Neural crest cell (in vitro differentiated cells): ENCODE measurements at regions not wholly inside any gene's neighbourhood (a gene's known extent, or its start where the extent isn't known, plus 50 kb on each side); places are given as distances from the start of the nearest gene placed in this dataset.

Experiments used
- DNase-seq: peaks from one replicate; pipeline ENCODE4 v3.0.0; 2021; ENCODE audit warnings: low read depth, mixed read lengths, low spot score
- H3K27ac Mint-ChIP-seq: one replicate; pipeline ENCODE4 v1.8.0; 2021; ENCODE audit warnings: mild to moderate bottlenecking, mixed read lengths; ENCODE audit not compliant: unreplicated experiment
- H3K27me3 Mint-ChIP-seq: 2 replicates; pipeline ENCODE4 v1.8.0; 2021; ENCODE audit warnings: low read depth, mild to moderate bottlenecking, mixed read lengths
- H3K36me3 Mint-ChIP-seq: 2 replicates; pipeline ENCODE4 v1.8.0; 2021; ENCODE audit warnings: low read depth, mild to moderate bottlenecking, mixed read lengths
- H3K4me1 Mint-ChIP-seq: 2 replicates; pipeline ENCODE4 v1.8.0; 2021; ENCODE audit warnings: mixed read lengths
- H3K4me3 Mint-ChIP-seq: one replicate; pipeline ENCODE4 v1.8.0; 2021; ENCODE audit warnings: mild to moderate bottlenecking, mixed read lengths
- H3K9me3 Mint-ChIP-seq: 2 replicates; pipeline ENCODE4 v1.8.0; 2021; ENCODE audit warnings: mixed read lengths
- CTCF ChIP-seq: fragments of 200-600 bp; sonication (generic); conservative IDR thresholded peaks from 2 replicates; pipeline ENCODE4 v1.5.0; 2021; ENCODE audit warnings: antibody characterized with exemption, mild to moderate bottlenecking

GRCh38 chr2:19799881-19800780, 101.7 kb downstream of the TTC32 start:
- H3K4me3 Mint-ChIP-seq: no peak overlapping the region
- H3K27ac Mint-ChIP-seq: no peak overlapping the region
- TF ChIP-seq CTCF: no peak
- no peaks in the 10 kb centered on the region for H3K9me3 Mint-ChIP-seq
- H3K36me3 Mint-ChIP-seq: no peaks in the 10 kb centered on the region
- DNase-seq: no peak
- no peaks in the 10 kb centered on the region for H3K4me1 Mint-ChIP-seq
- H3K27me3 Mint-ChIP-seq: no peaks in the 10 kb centered on the region

- no peaks in the 10 kb centered on the region for H3K4me1 Mint-ChIP-seq
- no peak overlapping the region for H3K4me3 Mint-ChIP-seq
- H3K36me3 Mint-ChIP-seq: no peaks in the 10 kb centered on the region
- TF ChIP-seq CTCF: no peak
- no peaks in the 10 kb centered on the region for H3K9me3 Mint-ChIP-seq
- H3K27ac Mint-ChIP-seq: no peak overlapping the region
- no peaks in the 10 kb centered on the region for H3K27me3 Mint-ChIP-seq
- DNase-seq: no peak
These were observed 103.9 kb downstream of the TTC32 start for GRCh38 chr2:19797871-19798270.

- Mint-ChIP-seq H3K9me3 (no peaks in the 10 kb centered on the region), H3K27ac (no peak overlapping the region), H3K4me3 (no peak overlapping the region), H3K27me3 (no peaks in the 10 kb centered on the region), H3K36me3 (no peaks in the 10 kb centered on the region), H3K4me1 (no peaks in the 10 kb centered on the region)
- DNase-seq: no peak
- no peak for TF ChIP-seq CTCF
These were observed 104.5 kb downstream of the TTC32 start for GRCh38 chr2:19797243-19797810.

GRCh38 chr2:19796035-19796695, 105.6 kb downstream of the TTC32 start:
- no peak for DNase-seq
- Mint-ChIP-seq H3K36me3 (no peaks in the 10 kb centered on the region), H3K4me3 (no peak overlapping the region), H3K4me1 (no peaks in the 10 kb centered on the region), H3K27me3 (no peaks in the 10 kb centered on the region), H3K27ac (no peak overlapping the region), H3K9me3 (no peaks in the 10 kb centered on the region)
- TF ChIP-seq CTCF: no peak

- Mint-ChIP-seq H3K27ac (no peak overlapping the region), H3K4me3 (no peak overlapping the region), H3K27me3 (no peaks in the 10 kb centered on the region), H3K36me3 (no peaks in the 10 kb centered on the region), H3K9me3 (no peaks in the 10 kb centered on the region), H3K4me1 (no peaks in the 10 kb centered on the region)
- TF ChIP-seq CTCF: no peak
- no peak for DNase-seq
These were observed 108.5 kb downstream of the TTC32 start for GRCh38 chr2:19793132-19793750.
